Panc1 (cell line): ENCODE measurements at regions not wholly inside any gene's neighbourhood (a gene's known extent, or its start where the extent isn't known, plus 50 kb on each side); places are given as distances from the start of the nearest gene placed in this dataset.

Experiments
- POLR2AphosphoS5 ChIP-seq: IDR thresholded peaks from 2 replicates; pipeline ENCODE4 v1.6.1; 2012; ENCODE audit warnings: mild to moderate bottlenecking, low read depth, low read length, moderate library complexity
- TF ChIP-seq, protein P1 (sequence below): fragments of 450-650 bp; IDR thresholded peaks from 2 replicates; pipeline ENCODE4 v1.5.1; 2017; ENCODE audit warnings: mild to moderate bottlenecking

GRCh38 chrX:52270453-52271116, 85.9 kb downstream of the MAGED4 start:
- TF ChIP-seq, protein P1, sequence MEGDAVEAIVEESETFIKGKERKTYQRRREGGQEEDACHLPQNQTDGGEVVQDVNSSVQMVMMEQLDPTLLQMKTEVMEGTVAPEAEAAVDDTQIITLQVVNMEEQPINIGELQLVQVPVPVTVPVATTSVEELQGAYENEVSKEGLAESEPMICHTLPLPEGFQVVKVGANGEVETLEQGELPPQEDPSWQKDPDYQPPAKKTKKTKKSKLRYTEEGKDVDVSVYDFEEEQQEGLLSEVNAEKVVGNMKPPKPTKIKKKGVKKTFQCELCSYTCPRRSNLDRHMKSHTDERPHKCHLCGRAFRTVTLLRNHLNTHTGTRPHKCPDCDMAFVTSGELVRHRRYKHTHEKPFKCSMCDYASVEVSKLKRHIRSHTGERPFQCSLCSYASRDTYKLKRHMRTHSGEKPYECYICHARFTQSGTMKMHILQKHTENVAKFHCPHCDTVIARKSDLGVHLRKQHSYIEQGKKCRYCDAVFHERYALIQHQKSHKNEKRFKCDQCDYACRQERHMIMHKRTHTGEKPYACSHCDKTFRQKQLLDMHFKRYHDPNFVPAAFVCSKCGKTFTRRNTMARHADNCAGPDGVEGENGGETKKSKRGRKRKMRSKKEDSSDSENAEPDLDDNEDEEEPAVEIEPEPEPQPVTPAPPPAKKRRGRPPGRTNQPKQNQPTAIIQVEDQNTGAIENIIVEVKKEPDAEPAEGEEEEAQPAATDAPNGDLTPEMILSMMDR: no peak
- TF ChIP-seq POLR2AphosphoS5: no peak
